ENCODE measurements at regions not wholly inside any gene's neighbourhood (a gene's known extent, or its start where the extent isn't known, plus 50 kb on each side); places are given as distances from the start of the nearest gene placed in this dataset.

DNA sequence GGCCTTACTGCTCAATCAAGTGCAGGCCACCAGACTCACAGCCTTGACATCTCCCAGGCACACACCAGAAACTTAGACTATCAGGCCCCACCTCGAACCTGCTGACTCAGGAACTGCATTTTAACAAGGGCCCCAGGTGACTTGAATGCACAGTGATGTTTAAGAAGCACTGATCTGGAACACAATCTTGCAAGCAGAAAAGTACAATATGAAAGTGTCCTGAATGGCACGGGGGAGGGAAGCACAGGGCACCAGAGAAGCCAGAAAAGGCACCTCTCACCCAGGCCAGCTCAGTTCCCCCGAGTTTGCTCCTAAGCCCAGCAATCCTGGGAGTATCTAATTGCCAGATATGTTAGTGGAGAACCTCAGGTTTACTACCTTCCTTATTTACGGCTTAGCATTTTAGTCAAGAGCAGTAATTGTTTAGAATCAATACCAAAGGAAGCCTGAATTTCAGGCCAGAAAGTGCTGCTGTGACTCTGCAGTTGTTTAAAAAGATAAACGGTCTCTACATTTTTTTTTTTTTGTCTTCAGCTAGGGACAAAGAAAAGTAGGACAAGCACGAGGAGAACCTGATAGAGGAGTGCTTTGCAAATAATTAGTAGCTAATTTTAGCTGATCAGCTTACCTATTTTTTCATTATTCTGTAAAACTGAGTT lies 50.9 kb upstream of the CDC42BPA start:
- no peak for DNase-seq
